ENCODE measurements at regions not wholly inside any gene's neighbourhood (a gene's known extent, or its start where the extent isn't known, plus 50 kb on each side); places are given as distances from the start of the nearest gene placed in this dataset.

GRCh38 chr11:130603335-130603906 is 155.0 kb downstream of the ADAMTS15 start:
- Histone ChIP-seq H3K4me1 (peaks cover 0 to 26% (median 3%) of the 10 kb centered on the region in 6 donors), H3K9me3 (no peaks in the 10 kb centered on the region), H3K4me3 (no peak overlapping the region), H3K27me3 (replicated peaks in 1 of 7) (peaks cover 0 to 3% (median 0%) of the 10 kb centered on the region in 7 donors), H3K36me3 (no peaks in the 10 kb centered on the region), H3K27ac (no peak overlapping the region)
- TF ChIP-seq POLR2AphosphoS5 (IDR thresholded peaks at IDR 0.05) (no peak), CTCF (IDR thresholded peaks at IDR 0.05 in 8 of 11, conservative IDR thresholded peaks at IDR 0.05 in 3 of 11) (no peak), POLR2A (IDR thresholded peaks at IDR 0.05) (no peak)
- intact Hi-C loops (cut with DNase I; ENCODE audit: low total_unique reads): no loop called here
- DNase-seq: no peak
- 79 to 87% (median 84%) methylated on average over 7 of the region's 7 CpGs for WGBS, 5 donors

- WGBS, 5 donors: 68 to 89% (median 78%) methylated on average over 1 of the region's 1 CpG
- H3K27ac ChIP-seq: no peak overlapping the region
- TF ChIP-seq POLR2AphosphoS5 (IDR thresholded peaks at IDR 0.05) (no peak), POLR2A (IDR thresholded peaks at IDR 0.05) (no peak), CTCF (IDR thresholded peaks at IDR 0.05 in 8 of 11, conservative IDR thresholded peaks at IDR 0.05 in 3 of 11) (no peak)
These were observed 156.2 kb downstream of the ADAMTS15 start for GRCh38 chr11:130604606-130605005.

GRCh38 chr11:130606178-130606577 is 157.7 kb downstream of the ADAMTS15 start:
- peak overlapping the region in 4 of 8 donors; percentile 28 to 55 (median 42) for H3K27ac ChIP-seq
- no peak overlapping the region for H3K4me3 ChIP-seq
- no peaks in the 10 kb centered on the region for H3K36me3 ChIP-seq
- peaks cover 0 to 30% (median 3%) of the 10 kb centered on the region in 6 donors for H3K4me1 ChIP-seq
- intact Hi-C loops (cut with DNase I; ENCODE audit: low total_unique reads): no loop called here
- H3K9me3 ChIP-seq: no peaks in the 10 kb centered on the region
- no peak for DNase-seq
- TF ChIP-seq POLR2A (IDR thresholded peaks at IDR 0.05) (no peak), CTCF (IDR thresholded peaks at IDR 0.05 in 8 of 11, conservative IDR thresholded peaks at IDR 0.05 in 3 of 11) (no peak)
- no peaks in the 10 kb centered on the region for H3K27me3 ChIP-seq (replicated peaks in 1 of 7)
- 69 to 83% (median 78%) methylated on average over 4 of the region's 4 CpGs for WGBS, 5 donors

More at GRCh38 chr11:130604606-130605005, 156.2 kb downstream of the ADAMTS15 start:
- no peak for DNase-seq
- Histone ChIP-seq H3K36me3 (no peaks in the 10 kb centered on the region), H3K9me3 (no peaks in the 10 kb centered on the region), H3K4me3 (no peak overlapping the region), H3K27me3 (replicated peaks in 1 of 7) (no peaks in the 10 kb centered on the region), H3K4me1 (peaks cover 0 to 36% (median 3%) of the 10 kb centered on the region in 6 donors)
- intact Hi-C loops (cut with DNase I; ENCODE audit: low total_unique reads): no loop called here

- no peak overlapping the region for H3K4me3 ChIP-seq
- no peaks in the 10 kb centered on the region for H3K9me3 ChIP-seq
- H3K27ac ChIP-seq: peak overlapping the region in 5 of 8 donors; percentile 11 to 55 (median 39)
- DNase-seq: no peak
- intact Hi-C loops (cut with DNase I; ENCODE audit: low total_unique reads): no loop called here
- peaks cover 0 to 25% (median 2%) of the 10 kb centered on the region in 6 donors for H3K4me1 ChIP-seq
- no peaks in the 10 kb centered on the region for H3K36me3 ChIP-seq
- 47 to 60% (median 59%) methylated on average over 10 of the region's 10 CpGs for WGBS, 5 donors
- peak in 2 of 3 donors; percentile 58 to 62 for TF ChIP-seq POLR2AphosphoS5 (IDR thresholded peaks at IDR 0.05)
- no peak for TF ChIP-seq CTCF (IDR thresholded peaks at IDR 0.05 in 8 of 11, conservative IDR thresholded peaks at IDR 0.05 in 3 of 11)
- H3K27me3 ChIP-seq (replicated peaks in 1 of 7): no peaks in the 10 kb centered on the region
These were observed 158.5 kb downstream of the ADAMTS15 start for GRCh38 chr11:130606781-130607511.

All from spleen (tissue), 11 donors.